ENCODE measurements at regions not wholly inside any gene's neighbourhood (a gene's known extent, or its start where the extent isn't known, plus 50 kb on each side); places are given as distances from the start of the nearest gene placed in this dataset.

- DNase-seq (ENCODE audit: low read depth in 4 of 4, low spot score in 1 of 4), result no peak
Measured at GRCh38 chr2:225340923-225341322, 58.6 kb upstream of the NYAP2 start.

GRCh38 chr2:225337183-225337582 is 62.3 kb upstream of the NYAP2 start:
- no peak for DNase-seq (ENCODE audit: low read depth in 4 of 4, low spot score in 1 of 4)

- no peak for DNase-seq (ENCODE audit: low read depth in 4 of 4, low spot score in 1 of 4)
Measured at GRCh38 chr2:225334514-225334913, 65.0 kb upstream of the NYAP2 start.

- no peak for DNase-seq (ENCODE audit: low read depth in 4 of 4, low spot score in 1 of 4)
Measured at GRCh38 chr2:225328192-225328591, 71.3 kb upstream of the NYAP2 start.

GRCh38 chr2:225326969-225327368 is 72.5 kb upstream of the NYAP2 start:
- no peak for DNase-seq (ENCODE audit: low read depth in 4 of 4, low spot score in 1 of 4)

GRCh38 chr2:225319872-225320271 is 79.6 kb upstream of the NYAP2 start:
- DNase-seq (ENCODE audit: low read depth in 4 of 4, low spot score in 1 of 4), result no peak

GRCh38 chr2:225318440-225318839 is 81.1 kb upstream of the NYAP2 start:
- DNase-seq (ENCODE audit: low read depth in 4 of 4, low spot score in 1 of 4), result no peak

GRCh38 chr2:225317186-225317585 is 82.3 kb upstream of the NYAP2 start:
- DNase-seq (ENCODE audit: low read depth in 4 of 4, low spot score in 1 of 4), result no peak

- DNase-seq (ENCODE audit: low read depth in 4 of 4, low spot score in 1 of 4), result no peak
Measured at GRCh38 chr2:225310745-225311144, 88.8 kb upstream of the NYAP2 start.

- no peak for DNase-seq (ENCODE audit: low read depth in 4 of 4, low spot score in 1 of 4)
Measured at GRCh38 chr2:225309516-225309915, 90.0 kb upstream of the NYAP2 start.

- no peak for DNase-seq (ENCODE audit: low read depth in 4 of 4, low spot score in 1 of 4)
Measured at GRCh38 chr2:225296951-225297350, 102.6 kb upstream of the NYAP2 start.

GRCh38 chr2:225295102-225295501 is 104.4 kb upstream of the NYAP2 start:
- no peak for DNase-seq (ENCODE audit: low read depth in 4 of 4, low spot score in 1 of 4)

GRCh38 chr2:225293638-225294037 is 105.9 kb upstream of the NYAP2 start:
- DNase-seq (ENCODE audit: low read depth in 4 of 4, low spot score in 1 of 4), result no peak

- DNase-seq (ENCODE audit: low read depth in 4 of 4, low spot score in 1 of 4), result no peak
Measured at GRCh38 chr2:225290757-225291400, 108.6 kb upstream of the NYAP2 start.

- DNase-seq (ENCODE audit: low read depth in 4 of 4, low spot score in 1 of 4), result no peak
Measured at GRCh38 chr2:225289659-225290058, 109.9 kb upstream of the NYAP2 start.

- DNase-seq (ENCODE audit: low read depth in 4 of 4, low spot score in 1 of 4), result no peak
Measured at GRCh38 chr2:225288986-225289385, 110.5 kb upstream of the NYAP2 start.

GRCh38 chr2:225282858-225283710 is 116.4 kb upstream of the NYAP2 start:
- DNase-seq (ENCODE audit: low read depth in 4 of 4, low spot score in 1 of 4), result no peak

GRCh38 chr2:225276207-225276606 is 123.3 kb upstream of the NYAP2 start:
- DNase-seq (ENCODE audit: low read depth in 4 of 4, low spot score in 1 of 4), result no peak

GRCh38 chr2:225275443-225275842 is 124.1 kb upstream of the NYAP2 start:
- DNase-seq (ENCODE audit: low read depth in 4 of 4, low spot score in 1 of 4), result no peak

GRCh38 chr2:225274751-225275150 is 124.8 kb upstream of the NYAP2 start:
- no peak for DNase-seq (ENCODE audit: low read depth in 4 of 4, low spot score in 1 of 4)

GRCh38 chr2:225272173-225272572 is 127.3 kb upstream of the NYAP2 start:
- no peak for DNase-seq (ENCODE audit: low read depth in 4 of 4, low spot score in 1 of 4)

- no peak for DNase-seq (ENCODE audit: low read depth in 4 of 4, low spot score in 1 of 4)
Measured at GRCh38 chr2:225270861-225271260, 128.6 kb upstream of the NYAP2 start.

GRCh38 chr2:225270053-225270452 is 129.5 kb upstream of the NYAP2 start:
- DNase-seq (ENCODE audit: low read depth in 4 of 4, low spot score in 1 of 4), result no peak

Data from stimulated activated CD4-positive, alpha-beta T cell treated with anti-CD3 and anti-CD28 coated beads, Interleukin-1b, Interleukin-23, amount 100 ng/mL, for 24 hours (primary cell).